Fibroblast of peridontal ligament (primary cell): ENCODE measurements at regions not wholly inside any gene's neighbourhood (a gene's known extent, or its start where the extent isn't known, plus 50 kb on each side); places are given as distances from the start of the nearest gene placed in this dataset.

Source experiments
- DNase-seq: peaks from one replicate; pipeline ENCODE4 v3.0.0-alpha.2; 2010; ENCODE audit errors: extremely low read depth

- DNase-seq: no peak
These were observed 273.5 kb upstream of the HDAC4 start for GRCh38 chr2:239674101-239674980.

- no peak for DNase-seq
These were observed 272.8 kb upstream of the HDAC4 start for GRCh38 chr2:239673641-239674040.

- no peak for DNase-seq
These were observed 271.4 kb upstream of the HDAC4 start for GRCh38 chr2:239671916-239672849.

- no peak for DNase-seq
These were observed 270.7 kb upstream of the HDAC4 start for GRCh38 chr2:239671471-239671870.

DNA sequence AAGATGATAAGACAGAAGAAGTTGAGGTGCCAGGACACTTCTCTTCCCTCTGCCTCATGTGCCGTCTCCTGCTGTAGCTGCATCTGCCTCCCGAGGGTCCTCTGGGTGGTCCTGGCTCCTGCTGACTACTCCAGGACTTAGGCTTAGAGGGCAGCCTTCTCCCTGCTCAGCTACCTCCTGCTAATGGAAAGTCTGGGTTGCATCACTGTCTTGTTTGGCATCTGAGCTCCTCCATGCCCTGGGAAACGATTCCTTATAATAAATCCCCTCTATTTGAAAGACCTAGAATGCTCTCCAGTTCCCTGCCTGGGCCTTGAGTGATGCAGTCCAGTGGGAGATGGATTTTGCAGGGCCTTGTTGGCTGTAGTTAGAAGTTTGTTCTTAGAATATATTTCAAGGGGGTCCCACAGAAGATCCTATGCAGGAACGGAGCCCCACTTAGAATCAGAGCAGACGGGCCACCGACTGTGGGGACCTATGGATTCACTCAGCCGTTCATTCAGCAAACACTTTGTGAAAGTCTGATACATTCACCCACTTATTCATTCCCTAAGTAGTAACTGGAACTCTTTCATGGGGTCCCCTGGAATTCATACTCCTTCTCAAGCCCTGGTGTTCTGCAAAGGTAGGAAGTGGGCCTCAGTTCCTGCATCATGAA is 269.8 kb upstream of the HDAC4 start:
- no peak for DNase-seq

DNA sequence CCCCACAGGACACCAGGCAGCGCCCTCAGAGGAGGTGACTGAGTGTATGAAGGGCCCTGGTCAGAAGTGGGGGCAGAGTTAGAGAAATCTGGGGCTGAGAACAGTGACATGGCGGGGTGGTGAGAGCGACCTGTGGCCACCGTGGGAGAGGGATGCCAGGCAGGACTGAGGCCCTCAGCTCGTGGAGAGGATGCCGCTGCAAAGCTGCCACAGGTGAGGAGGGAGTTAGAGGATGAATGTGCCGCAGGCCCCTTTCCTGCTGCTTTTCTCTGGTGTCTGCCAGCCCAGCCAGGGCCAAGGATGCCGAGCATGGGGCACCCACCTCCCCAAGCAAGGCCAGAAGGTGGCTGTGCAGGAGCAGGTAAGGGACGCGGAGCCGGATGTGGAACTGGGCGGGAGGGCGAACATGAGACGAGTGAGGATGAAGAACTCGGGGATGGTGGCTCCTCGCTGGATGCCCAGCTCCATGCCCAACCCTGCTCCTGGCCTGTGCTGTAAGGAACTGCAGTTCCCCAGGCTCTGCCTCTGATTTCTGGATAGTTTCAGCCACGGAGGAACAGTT is 269.2 kb upstream of the HDAC4 start:
- no peak for DNase-seq

DNA sequence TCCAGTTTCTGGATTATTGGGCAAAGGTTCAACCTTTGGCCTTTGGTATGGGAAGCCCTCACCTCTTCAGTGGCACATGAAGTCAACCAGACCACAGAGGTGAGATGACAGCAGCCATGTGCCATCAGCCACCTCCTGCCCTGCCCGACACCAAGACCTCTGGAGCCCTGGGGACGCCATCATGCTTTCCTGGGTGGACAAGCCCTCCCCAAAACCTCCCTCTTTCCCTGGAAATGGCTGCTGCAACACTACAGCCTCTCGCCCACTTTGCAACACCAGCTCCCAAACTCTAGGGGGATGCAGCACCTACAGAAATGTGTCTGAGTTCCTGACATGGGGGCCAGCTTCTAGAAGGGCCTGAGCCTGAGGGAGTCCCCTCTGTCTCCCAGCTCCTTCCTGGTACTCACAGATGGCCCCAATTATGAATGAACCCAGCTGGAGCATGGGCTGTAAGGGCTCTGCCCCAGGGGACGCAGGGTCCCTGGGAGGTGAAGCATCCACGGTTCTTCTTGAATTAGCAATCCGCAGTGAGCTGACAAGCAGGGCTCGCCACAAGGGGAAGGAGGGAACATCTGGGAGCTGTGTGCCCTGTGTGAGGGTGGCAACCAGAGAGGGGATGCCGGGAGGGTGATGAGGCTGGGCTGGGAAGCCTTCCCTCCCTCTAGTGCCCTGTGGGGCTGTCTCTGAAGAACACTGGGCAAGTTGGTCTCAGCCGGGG is 268.5 kb upstream of the HDAC4 start:
- no peak for DNase-seq

DNA sequence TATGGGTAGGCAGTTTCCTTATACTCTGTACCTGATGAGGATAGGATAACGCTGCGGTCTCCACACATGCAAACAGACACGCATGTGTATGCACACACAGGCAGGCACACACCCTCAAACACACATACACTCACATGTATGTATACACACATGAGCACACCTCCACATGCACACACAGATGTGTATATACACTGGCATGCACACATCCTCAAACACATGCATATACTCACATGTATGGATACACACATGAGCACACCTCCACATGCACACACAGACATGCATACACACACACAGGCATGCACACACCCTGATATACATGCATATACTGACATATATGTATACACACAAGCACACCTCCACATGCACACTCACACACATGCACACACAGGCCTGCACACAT is 267.8 kb upstream of the HDAC4 start:
- DNase-seq: no peak

DNA sequence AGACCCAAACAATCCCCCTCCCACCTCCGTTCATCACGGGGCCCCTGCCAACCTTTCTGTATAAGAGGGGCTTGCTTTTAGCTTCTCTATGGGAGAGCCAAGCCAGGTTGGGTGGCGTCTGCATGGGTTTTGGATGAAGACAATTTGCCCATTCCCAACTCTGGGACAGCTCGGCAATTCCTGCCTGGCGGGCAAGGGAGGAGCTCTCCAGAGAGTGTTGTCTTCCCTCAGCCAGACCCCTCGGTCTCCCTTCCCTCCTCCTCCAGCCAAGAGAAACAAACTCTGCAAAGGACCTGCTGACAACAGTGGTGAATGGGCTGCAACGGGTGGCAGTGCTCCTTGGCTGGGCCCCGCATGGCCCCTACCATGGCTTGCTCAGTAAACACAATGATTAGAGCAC is 267.2 kb upstream of the HDAC4 start:
- no peak for DNase-seq

DNA sequence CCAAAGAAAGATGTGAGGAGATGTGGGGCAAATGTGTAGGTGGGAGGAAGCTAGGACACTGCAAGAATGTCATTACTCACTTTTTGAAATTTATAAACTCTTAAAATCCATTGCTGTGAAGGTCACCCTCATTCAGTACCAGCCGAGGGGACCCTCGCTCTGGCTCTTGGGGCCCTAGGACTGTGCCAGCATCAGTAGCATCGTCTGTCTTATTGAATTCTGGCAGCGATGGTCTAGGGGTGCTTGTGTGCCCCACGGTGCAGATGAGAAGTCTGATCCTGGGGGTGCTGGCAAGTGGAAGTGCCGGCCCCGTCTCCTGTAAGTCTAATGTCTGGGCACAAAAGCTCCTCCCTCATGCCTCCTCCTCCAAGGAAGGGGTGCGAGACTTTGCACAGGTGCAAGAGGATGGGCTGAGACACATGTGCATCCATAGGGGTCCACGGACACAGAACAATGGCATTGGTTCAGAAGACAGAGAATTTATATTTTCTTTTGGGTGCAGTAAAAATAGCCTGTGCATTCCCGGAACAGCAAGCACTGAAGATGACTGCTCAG is 266.7 kb upstream of the HDAC4 start:
- DNase-seq: no peak

DNA sequence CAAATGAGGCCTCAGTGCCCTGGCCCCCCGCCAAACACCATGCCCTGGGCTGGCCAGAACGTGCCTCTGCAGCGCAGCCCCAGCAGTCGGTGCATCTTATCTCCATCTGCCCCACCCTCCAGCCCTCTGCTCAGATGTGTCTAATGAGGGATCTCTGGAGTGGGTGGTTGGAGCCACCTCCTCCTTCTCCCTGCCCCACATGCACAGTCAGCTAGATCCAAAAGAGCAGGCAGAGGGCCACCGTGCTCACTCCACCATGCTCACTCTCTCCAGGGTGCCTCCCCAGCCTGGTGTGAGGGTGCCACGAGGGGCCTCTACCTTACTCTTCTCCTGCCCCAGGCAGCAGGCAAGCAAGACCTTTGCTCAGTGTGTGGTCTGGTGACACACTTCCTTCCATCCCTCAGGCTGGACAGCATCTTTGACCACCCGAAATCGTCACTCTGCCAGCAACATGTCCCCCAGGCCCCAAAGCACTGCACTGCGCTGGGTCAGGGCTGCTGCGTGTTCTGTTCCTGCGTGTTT is 266.1 kb upstream of the HDAC4 start:
- no peak for DNase-seq

- DNase-seq: no peak
These were observed 265.4 kb upstream of the HDAC4 start for GRCh38 chr2:239666053-239666854.

- no peak for DNase-seq
These were observed 263.5 kb upstream of the HDAC4 start for GRCh38 chr2:239664216-239664810.

DNA sequence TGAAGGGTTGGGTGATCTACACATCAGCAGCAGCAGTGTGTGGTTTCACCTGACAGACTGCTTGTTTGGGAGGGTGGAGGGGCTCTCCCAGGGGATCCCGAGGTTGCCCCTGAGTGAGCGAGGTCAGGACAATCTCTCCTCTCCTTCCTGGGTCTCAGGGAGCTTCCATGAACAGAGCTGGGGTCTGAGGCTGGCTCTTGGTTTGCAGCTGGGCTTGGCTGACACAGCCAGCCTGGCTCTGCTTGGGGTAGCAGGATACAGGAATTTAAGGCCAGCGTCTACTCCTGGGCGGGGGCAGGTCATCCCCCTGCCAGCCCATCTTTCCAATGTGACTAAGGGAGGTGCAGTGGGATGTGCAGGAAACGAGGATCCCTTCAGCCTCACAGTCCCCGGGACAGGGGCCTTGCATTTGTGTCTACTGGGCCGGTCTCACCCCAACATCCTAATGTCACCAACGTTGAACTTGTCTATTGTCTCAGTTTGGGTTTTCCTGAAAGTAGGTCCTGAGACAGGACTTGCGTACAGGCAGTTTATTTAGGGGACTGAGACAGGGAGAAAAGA is 262.6 kb upstream of the HDAC4 start:
- DNase-seq: no peak

DNA sequence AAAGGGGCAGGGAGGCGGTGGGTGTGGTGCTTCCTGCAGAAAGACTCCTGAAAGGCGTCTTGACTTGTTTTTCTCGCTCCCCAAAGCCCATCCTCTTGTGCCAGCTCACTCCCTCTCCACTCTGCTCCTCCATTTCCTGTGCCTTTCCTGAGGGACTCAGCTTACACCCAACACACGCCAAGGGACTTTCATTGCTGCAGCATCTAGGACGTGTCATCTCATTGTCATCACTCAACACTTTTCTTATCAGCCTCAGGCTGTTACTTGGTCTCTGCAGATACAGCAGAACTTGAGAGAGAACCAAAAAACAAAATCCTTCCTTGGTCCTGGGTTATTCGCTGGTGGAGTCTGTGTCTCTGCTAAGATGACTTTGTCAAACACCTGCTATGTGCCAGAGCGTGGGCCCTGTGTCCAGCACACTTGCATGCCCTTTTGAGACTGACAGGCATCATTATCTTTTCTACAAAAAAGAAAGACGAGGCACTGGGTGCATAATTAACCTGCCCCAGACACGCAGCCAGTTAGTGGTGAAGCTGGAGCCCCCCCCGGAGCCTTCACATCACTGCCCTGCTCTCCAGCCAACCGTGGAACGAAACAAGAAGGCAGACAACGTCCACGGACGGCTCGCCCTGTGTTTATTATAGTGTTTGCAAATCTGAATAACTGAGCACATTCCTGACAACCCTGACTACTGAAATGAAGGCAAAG is 261.7 kb upstream of the HDAC4 start:
- no peak for DNase-seq

GRCh38 chr2:239661334-239662312 is 260.8 kb upstream of the HDAC4 start:
- no peak for DNase-seq
